ENCODE measurements at regions not wholly inside any gene's neighbourhood (a gene's known extent, or its start where the extent isn't known, plus 50 kb on each side); places are given as distances from the start of the nearest gene placed in this dataset.

DNA sequence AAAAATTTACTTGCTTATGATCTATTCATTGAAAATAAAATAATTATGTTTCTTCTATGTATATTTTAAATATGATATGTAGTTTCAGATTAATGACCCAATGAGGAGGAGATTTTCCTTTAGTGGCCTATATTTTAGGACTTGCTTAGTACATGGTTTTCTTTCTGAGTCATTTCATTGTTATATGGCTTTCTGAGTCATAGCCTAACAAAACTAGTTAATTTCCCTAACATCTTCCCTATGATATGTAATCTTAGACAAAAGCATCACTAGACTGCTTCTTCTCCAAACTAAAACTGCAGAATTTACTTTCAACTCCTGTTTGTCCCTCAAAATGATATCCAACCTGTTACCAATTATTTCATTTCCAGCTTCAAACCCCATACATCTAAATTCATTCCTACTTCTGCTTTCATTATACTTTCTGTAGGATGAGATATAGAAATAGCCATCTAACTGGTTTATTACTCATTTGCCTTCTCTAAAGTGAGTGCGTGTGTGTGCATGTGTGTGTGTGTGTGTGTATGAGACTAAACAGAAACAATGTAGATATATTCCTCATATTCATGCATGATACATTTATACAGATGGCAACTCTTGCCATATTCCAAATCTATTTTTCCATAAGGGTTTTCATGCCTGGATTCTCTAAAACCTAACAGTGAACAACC is 915.0 kb upstream of the GBE1 start:
- TF ChIP-seq, protein P1, sequence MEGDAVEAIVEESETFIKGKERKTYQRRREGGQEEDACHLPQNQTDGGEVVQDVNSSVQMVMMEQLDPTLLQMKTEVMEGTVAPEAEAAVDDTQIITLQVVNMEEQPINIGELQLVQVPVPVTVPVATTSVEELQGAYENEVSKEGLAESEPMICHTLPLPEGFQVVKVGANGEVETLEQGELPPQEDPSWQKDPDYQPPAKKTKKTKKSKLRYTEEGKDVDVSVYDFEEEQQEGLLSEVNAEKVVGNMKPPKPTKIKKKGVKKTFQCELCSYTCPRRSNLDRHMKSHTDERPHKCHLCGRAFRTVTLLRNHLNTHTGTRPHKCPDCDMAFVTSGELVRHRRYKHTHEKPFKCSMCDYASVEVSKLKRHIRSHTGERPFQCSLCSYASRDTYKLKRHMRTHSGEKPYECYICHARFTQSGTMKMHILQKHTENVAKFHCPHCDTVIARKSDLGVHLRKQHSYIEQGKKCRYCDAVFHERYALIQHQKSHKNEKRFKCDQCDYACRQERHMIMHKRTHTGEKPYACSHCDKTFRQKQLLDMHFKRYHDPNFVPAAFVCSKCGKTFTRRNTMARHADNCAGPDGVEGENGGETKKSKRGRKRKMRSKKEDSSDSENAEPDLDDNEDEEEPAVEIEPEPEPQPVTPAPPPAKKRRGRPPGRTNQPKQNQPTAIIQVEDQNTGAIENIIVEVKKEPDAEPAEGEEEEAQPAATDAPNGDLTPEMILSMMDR (IDR thresholded peaks at IDR 0.05; ENCODE audit: borderline replicate concordance, insufficient read depth, low read depth, low read length) = no peak
- H3K4me3 ChIP-seq (ENCODE audit: low read depth, low read length) = no peak overlapping the region

DNA sequence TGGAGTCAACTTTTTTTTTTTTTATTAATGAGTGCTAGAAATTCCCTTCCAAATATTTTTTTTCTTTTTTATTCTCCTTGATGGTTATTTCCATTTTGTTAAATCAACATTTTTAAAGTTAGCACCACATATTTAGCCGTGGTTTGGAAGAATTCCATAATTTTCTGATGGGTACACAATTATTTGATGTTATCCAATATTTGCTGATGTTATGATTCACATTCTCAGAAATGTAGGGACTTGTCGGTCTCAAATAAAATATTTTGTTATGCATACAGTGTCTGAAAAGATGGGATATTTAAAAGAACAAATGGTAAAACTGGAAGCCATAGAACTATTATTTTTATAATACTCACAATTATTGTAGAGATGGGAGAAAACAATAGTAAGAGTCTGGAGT is 911.5 kb upstream of the GBE1 start:
- TF ChIP-seq, protein P1 (IDR thresholded peaks at IDR 0.05; ENCODE audit: borderline replicate concordance, insufficient read depth, low read depth, low read length) = no peak
- H3K4me3 ChIP-seq (ENCODE audit: low read depth, low read length) = no peak overlapping the region

DNA sequence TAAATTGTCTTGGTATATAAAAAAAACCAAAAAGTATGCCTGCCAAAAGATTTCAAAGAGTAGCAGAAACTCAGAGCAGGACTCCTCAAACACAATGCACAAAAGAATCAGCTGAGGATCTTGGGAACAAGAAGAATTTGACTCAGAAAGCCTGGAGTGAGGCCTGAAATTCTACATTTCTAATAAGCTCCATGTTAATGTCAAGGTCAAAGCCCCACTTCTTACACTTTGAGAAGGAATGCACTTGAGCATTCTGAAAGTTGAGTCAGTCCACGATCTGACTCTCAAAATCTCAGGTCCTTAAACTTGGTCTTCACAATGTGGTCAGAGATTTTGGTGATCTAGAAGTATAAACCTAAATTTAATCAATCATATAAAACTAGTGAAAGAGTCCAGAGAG is 910.0 kb upstream of the GBE1 start:
- TF ChIP-seq, protein P1 (IDR thresholded peaks at IDR 0.05; ENCODE audit: borderline replicate concordance, insufficient read depth, low read depth, low read length) = no peak
- H3K4me3 ChIP-seq (ENCODE audit: low read depth, low read length) = no peak overlapping the region

DNA sequence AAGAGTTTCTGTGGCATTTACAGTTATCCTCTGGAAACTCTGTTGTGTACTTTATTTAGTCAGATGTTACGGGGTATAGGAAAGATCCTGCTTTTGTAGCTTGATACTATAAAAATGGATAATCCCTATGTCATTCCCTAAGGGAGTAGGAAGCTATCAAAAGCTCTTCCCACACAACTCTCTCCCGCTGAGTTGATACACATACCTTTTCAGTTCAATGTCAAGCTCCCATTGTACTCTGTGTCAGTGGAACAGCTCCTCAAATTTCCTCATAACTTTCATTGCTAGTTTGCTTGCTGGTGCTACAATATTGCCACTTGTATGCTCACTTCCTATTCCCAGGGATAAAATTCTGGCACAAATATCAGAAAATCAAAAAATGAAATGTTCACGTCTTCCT is 893.3 kb upstream of the GBE1 start:
- no peak overlapping the region for H3K4me3 ChIP-seq (ENCODE audit: low read depth, low read length)
- TF ChIP-seq, protein P1 (IDR thresholded peaks at IDR 0.05; ENCODE audit: borderline replicate concordance, insufficient read depth, low read depth, low read length) = no peak

DNA sequence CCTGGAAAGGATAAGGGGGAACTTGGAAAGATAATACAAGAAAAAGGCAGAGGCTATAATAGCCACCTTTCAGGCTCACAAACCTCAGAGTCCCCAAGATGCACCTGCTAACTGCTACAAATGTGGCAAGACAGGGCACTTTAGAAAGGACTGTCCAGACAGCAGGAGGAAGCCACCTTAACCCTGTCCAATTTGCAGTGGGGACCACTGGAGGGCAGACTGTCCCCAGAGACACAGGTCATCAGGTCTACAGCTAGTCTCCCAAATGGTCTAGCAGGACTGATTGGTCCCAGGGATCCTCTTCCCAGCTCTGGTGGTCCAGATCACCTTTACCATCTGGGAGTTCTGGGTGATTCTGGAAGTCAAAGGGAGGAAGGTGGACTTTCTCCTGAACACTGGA is 882.5 kb upstream of the GBE1 start:
- H3K4me3 ChIP-seq (ENCODE audit: low read depth, low read length) = no peak overlapping the region
- TF ChIP-seq, protein P1 (IDR thresholded peaks at IDR 0.05; ENCODE audit: borderline replicate concordance, insufficient read depth, low read depth, low read length) = no peak

DNA sequence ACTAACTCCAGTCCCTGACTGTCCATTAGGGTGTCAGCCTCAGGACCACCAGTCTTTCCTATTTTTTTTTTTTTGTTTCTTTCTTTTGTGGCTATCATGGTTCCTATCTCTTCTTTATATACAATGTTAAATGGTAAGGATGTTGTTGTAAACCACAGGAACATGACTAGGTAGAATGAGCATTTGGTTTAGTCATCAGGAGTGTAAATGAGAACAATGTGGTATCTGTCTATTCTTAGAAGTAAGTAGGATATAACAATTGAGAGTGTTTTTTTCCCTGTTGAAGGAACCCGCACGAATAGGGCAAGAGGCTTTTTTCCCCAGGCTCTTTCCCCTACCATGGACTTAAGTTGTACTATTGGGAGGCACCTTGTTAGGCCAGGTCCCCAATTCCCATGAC is 880.3 kb upstream of the GBE1 start:
- H3K4me3 ChIP-seq (ENCODE audit: low read depth, low read length) = no peak overlapping the region
- TF ChIP-seq, protein P1 (IDR thresholded peaks at IDR 0.05; ENCODE audit: borderline replicate concordance, insufficient read depth, low read depth, low read length) = no peak

DNA sequence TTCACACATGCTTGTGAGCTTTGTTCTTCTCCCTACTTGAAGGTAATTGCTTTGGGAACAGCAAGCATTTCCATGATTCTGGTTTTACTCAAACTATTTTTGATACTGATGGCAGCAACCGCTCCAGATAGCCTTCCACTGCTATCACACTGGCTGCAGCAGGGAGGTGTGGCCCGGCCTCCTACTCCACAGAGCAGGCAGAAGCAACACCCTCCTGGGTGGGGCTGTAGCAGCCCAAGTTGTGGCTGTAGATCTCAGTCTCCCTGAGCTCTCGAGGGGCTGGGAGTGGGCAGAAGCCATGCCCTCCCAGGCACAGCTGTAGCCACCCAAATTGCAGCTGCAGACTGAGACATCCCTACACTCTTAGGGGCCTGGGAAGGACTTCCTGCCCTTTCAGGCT is 878.8 kb upstream of the GBE1 start:
- H3K4me3 ChIP-seq (ENCODE audit: low read depth, low read length) = no peak overlapping the region
- TF ChIP-seq, protein P1 (IDR thresholded peaks at IDR 0.05; ENCODE audit: borderline replicate concordance, insufficient read depth, low read depth, low read length) = no peak

Data from GM12875 (cell line).